Liver (tissue), 3 donors: ENCODE measurements at regions not wholly inside any gene's neighbourhood (a gene's known extent, or its start where the extent isn't known, plus 50 kb on each side); places are given as distances from the start of the nearest gene placed in this dataset.
"Not testable (repeated sequence)": the region's sequence is repeated elsewhere in the genome, so short reads cannot be mapped to it uniquely, and the experiment has no call there.

Experiments used
- CTCF ChIP-seq: fragments of 150-350 bp; IDR thresholded peaks from 2 replicates; pipeline ENCODE4 v1.5.1; 2017; ENCODE audit warnings: improper control_type of control experiment, low read depth, low read length; ENCODE audit not compliant: missing input control
- EGR1 ChIP-seq, 2 donors: IDR thresholded peaks; 2 replicates each; pipeline ENCODE4 v1.6.1; 2016 to 2018; ENCODE audit warnings: antibody characterized with exemption in 2 of 2, low read depth in 2 of 2
- FOXA1 ChIP-seq: IDR thresholded peaks from 2 replicates; pipeline ENCODE4 v1.6.1; 2016; ENCODE audit warnings: antibody characterized with exemption
- GABPA ChIP-seq, 2 donors: IDR thresholded peaks in 1 of 2; conservative IDR thresholded peaks in 1 of 2; 2 replicates each; pipeline ENCODE4 v1.6.1; 2016; ENCODE audit warnings: antibody characterized with exemption in 2 of 2, mild to moderate bottlenecking in 1 of 2, moderate library complexity in 1 of 2
- HNF4A ChIP-seq, 2 donors: conservative IDR thresholded peaks; 2 replicates each; pipeline ENCODE4 v1.6.1; 2016; ENCODE audit warnings: antibody characterized with exemption in 2 of 2, mild to moderate bottlenecking in 2 of 2
- MAX ChIP-seq: IDR thresholded peaks from 2 replicates; pipeline ENCODE4 v1.6.1; 2016; ENCODE audit warnings: antibody characterized with exemption
- RAD21 ChIP-seq, 2 donors: IDR thresholded peaks; 2 replicates each; pipeline ENCODE4 v1.6.1; 2016; ENCODE audit warnings: antibody characterized with exemption in 2 of 2, mild to moderate bottlenecking in 2 of 2
- REST ChIP-seq: IDR thresholded peaks from 2 replicates; pipeline ENCODE4 v1.6.1; 2016; ENCODE audit warnings: antibody characterized with exemption, mild to moderate bottlenecking
- SP1 ChIP-seq: IDR thresholded peaks from 2 replicates; pipeline ENCODE4 v1.6.1; 2018; ENCODE audit warnings: antibody characterized with exemption, mild to moderate bottlenecking
- TAF1 ChIP-seq: conservative IDR thresholded peaks from 2 replicates; pipeline ENCODE4 v1.6.1; 2016; ENCODE audit warnings: antibody characterized with exemption, mild to moderate bottlenecking
- YY1 ChIP-seq: IDR thresholded peaks from 2 replicates; pipeline ENCODE4 v1.6.1; 2016; ENCODE audit warnings: antibody characterized with exemption, mild to moderate bottlenecking
- ZBTB33 ChIP-seq: IDR thresholded peaks from 2 replicates; pipeline ENCODE4 v1.6.1; 2016; ENCODE audit warnings: antibody characterized with exemption
- donor health status: healthy.
- donor health status: healthy.

- TF ChIP-seq CTCF; TAF1; HNF4A (conservative IDR thresholded peaks at IDR 0.05); GABPA (IDR thresholded peaks at IDR 0.05 in 1 of 2, conservative IDR thresholded peaks at IDR 0.05 in 1 of 2); YY1; RAD21 (IDR thresholded peaks at IDR 0.05); SP1; EGR1 (IDR thresholded peaks at IDR 0.05; ENCODE audit: low read depth in 2 of 2); MAX; REST; FOXA1; ZBTB33: not testable (repeated sequence)
Observed at GRCh38 chr22:11027532-11027931, 4500.5 kb upstream of the OR11H1 start.
